HCT116 (cell line): ENCODE measurements at regions not wholly inside any gene's neighbourhood (a gene's known extent, or its start where the extent isn't known, plus 50 kb on each side); places are given as distances from the start of the nearest gene placed in this dataset.

Experiments used
- CTCF ChIP-seq, 3 experiments: fragments of 200-600 bp in 1 of 3; sonication (generic) in 1 of 3; IDR thresholded peaks in 2 of 3; conservative IDR thresholded peaks in 1 of 3; 2 replicates each; pipeline ENCODE4 v1.5.1; 2012 to 2017; ENCODE audit warnings: low read depth in 2 of 3, low read length in 2 of 3, antibody characterized with exemption in 1 of 3, borderline replicate concordance in 1 of 3, control low read depth in 1 of 3, mild to moderate bottlenecking in 1 of 3, mixed read lengths in 1 of 3, mixed run types in 1 of 3, moderate library complexity in 1 of 3; ENCODE audit not compliant: insufficient read depth in 1 of 3
- EZH2phosphoT487 ChIP-seq: fragments of 200-600 bp; IDR thresholded peaks from 2 replicates; pipeline ENCODE4 v1.6.1; 2018; ENCODE audit warnings: antibody characterized with exemption, borderline replicate concordance
- POLR2AphosphoS5 ChIP-seq: IDR thresholded peaks from 2 replicates; pipeline ENCODE4 v1.6.1; 2011; ENCODE audit warnings: mild to moderate bottlenecking, low read depth, low read length, moderate library complexity
- RAD21 ChIP-seq: IDR thresholded peaks from 2 replicates; pipeline ENCODE4 v1.6.1; 2012; ENCODE audit warnings: low read depth, mild to moderate bottlenecking
- REST ChIP-seq: IDR thresholded peaks from 2 replicates; pipeline ENCODE4 v1.6.1; 2012; ENCODE audit warnings: low read depth
- ZFX ChIP-seq: fragments of 450-650 bp; IDR thresholded peaks from 2 replicates; pipeline ENCODE4 v1.6.1; 2017

DNA sequence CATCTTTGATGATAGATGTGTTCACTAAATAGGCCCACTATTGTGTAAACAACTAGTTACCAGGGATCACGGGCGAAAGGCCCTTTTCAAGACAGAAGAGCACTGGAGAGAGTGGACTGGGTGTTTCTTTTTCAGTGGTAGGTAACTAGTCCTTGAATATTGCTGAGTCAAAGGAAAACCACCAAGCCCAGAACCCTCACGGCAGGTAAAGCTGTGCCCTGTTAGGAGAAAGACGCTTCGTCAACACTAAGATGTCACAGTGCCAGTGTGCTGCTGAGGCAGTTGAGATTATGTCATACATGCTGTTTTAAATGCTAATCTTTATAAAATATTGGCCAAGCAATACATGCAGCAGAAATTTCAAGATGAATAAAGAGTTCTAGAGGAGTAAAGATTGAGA is 578.6 kb downstream of the PYDC2 start:
- TF ChIP-seq POLR2AphosphoS5 (no peak), RAD21 (no peak), REST (no peak), CTCF (IDR thresholded peaks at IDR 0.05 in 2 of 3, conservative IDR thresholded peaks at IDR 0.05 in 1 of 3; ENCODE audit: borderline replicate concordance in 1 of 3, insufficient read depth in 1 of 3, low read depth in 2 of 3, low read length in 2 of 3) (no peak), ZFX (no peak), EZH2phosphoT487 (no peak)
